HAP-1 (cell line): ENCODE measurements at regions not wholly inside any gene's neighbourhood (a gene's known extent, or its start where the extent isn't known, plus 50 kb on each side); places are given as distances from the start of the nearest gene placed in this dataset.

ENCODE experiments used
- DNase-seq, 2 experiments: peaks; one replicate each; pipeline ENCODE4 v3.0.0-alpha.2; 2016 to 2020; ENCODE audit warnings: low spot score in 2 of 2
- H3K27me3 ChIP-seq: fragments of 250-450 bp; sonication (Bioruptor Pico); 2 replicates; pipeline ENCODE4 v1.5.1; 2020; ENCODE audit warnings: low read depth, mild to moderate bottlenecking, moderate library complexity
- H3K36me3 ChIP-seq: fragments of 250-450 bp; sonication (Bioruptor Pico); replicated peaks from 2 replicates; pipeline ENCODE4 v1.5.1; 2020; ENCODE audit warnings: mild to moderate bottlenecking
- H3K4me1 ChIP-seq: fragments of 250-450 bp; sonication (Bioruptor Pico); 2 replicates; pipeline ENCODE4 v1.5.1; 2020; ENCODE audit warnings: mild to moderate bottlenecking
- H3K4me3 ChIP-seq: fragments of 250-450 bp; sonication (Bioruptor Pico); 2 replicates; pipeline ENCODE4 v1.5.1; 2020; ENCODE audit warnings: mild to moderate bottlenecking, moderate library complexity
- H3K9me3 ChIP-seq: fragments of 250-450 bp; sonication (Bioruptor Pico); 2 replicates; pipeline ENCODE4 v1.5.1; 2020; ENCODE audit warnings: mild to moderate bottlenecking, moderate library complexity
- in situ Hi-C: fragments of 300-500 bp; cut with MboI; formaldehyde crosslinking; loops from 3 replicates; pipeline ENCODE4 v1.14.3; 2020; ENCODE audit warnings: low sequenced_read_pairs, inconsistent platforms, mixed read lengths

DNA sequence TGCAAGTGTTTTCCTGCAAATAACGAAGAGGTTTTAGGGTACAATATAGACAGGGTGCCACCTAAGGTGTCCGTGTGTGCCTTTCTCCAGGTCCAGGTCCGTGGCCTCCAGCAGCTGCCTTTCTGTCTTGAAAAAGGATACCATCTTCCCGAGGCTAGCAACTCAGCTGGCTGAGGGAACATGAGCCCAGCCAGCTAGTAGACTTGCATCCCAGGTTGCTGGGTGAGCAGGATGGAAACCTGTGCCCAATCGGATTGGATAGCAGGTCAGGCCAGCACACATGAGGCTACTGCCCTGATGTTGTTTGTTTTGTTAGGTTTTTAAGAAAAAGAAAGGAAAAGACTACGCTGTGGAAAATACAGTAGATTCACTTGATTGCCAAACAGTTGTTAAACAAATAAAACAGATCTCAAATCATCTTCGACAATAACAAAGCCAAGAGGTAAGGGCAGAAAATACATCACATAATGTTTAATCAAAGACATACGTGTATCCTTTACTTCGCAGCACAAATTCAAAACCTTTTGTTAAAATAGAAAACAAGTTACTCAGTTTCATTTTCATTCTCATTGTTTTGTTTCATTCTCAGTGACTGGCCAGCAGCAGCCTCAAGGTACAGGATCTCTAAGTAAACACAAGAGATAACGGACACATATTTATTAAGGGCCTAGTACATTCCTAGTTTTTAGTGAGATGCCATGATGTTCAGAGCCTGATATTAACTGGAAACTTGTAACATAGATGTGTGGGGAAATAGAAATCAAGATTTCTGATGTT is 661.2 kb upstream of the NR2F2 start:
- DNase-seq = no peak
- in situ Hi-C loops = no loop called here
- Histone ChIP-seq H3K27me3 (no peaks in the 10 kb centered on the region), H3K9me3 (no peaks in the 10 kb centered on the region), H3K36me3 (no peaks in the 10 kb centered on the region), H3K4me1 (no peaks in the 10 kb centered on the region), H3K4me3 (no peak overlapping the region)

DNA sequence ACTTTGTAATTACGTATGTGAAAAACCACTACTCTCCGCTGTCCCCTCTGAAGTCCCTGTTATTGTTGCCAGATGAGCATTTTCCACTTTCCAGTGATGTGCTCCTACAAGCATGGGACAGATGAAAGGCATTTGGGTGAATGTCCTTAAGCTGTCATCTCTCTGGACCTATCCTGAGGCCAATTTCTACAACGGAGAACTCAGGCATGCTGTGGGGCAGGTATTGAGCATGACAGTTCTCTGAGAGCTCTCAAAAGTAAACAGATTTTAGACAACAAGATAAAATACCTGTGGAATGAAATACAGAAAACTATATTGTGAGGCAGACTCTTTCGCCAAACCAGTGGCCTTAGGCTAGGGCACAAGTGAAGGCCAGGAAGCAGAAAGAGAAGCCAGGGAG is 656.5 kb upstream of the NR2F2 start:
- Histone ChIP-seq H3K9me3 (no peaks in the 10 kb centered on the region), H3K36me3 (no peaks in the 10 kb centered on the region), H3K4me3 (no peak overlapping the region), H3K4me1 (no peaks in the 10 kb centered on the region), H3K27me3 (no peaks in the 10 kb centered on the region)
- DNase-seq = no peak
- in situ Hi-C loops = no loop called here

DNA sequence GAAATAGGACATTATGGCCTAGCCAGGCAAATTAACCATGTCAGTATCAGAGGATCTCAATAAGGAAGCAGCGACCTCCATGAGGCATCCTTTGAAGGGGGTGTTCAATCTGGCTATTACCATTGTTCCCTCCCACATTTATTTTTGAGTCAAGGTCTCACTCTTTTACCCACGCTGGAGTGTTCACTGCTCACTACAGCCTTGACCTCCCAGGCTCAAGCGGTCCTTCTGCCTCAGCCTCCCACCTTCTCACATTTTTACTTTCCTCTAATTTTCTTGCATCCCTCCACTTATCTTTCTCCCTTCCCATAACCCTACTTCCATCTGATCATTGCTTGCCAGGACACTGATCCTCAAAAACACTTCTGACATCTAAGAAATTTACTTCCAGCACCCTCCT is 654.0 kb upstream of the NR2F2 start:
- in situ Hi-C loops = no loop called here
- no peaks in the 10 kb centered on the region for H3K36me3 ChIP-seq
- no peaks in the 10 kb centered on the region for H3K9me3 ChIP-seq
- H3K4me3 ChIP-seq = no peak overlapping the region
- H3K4me1 ChIP-seq = no peaks in the 10 kb centered on the region
- DNase-seq = no peak
- no peaks in the 10 kb centered on the region for H3K27me3 ChIP-seq

DNA sequence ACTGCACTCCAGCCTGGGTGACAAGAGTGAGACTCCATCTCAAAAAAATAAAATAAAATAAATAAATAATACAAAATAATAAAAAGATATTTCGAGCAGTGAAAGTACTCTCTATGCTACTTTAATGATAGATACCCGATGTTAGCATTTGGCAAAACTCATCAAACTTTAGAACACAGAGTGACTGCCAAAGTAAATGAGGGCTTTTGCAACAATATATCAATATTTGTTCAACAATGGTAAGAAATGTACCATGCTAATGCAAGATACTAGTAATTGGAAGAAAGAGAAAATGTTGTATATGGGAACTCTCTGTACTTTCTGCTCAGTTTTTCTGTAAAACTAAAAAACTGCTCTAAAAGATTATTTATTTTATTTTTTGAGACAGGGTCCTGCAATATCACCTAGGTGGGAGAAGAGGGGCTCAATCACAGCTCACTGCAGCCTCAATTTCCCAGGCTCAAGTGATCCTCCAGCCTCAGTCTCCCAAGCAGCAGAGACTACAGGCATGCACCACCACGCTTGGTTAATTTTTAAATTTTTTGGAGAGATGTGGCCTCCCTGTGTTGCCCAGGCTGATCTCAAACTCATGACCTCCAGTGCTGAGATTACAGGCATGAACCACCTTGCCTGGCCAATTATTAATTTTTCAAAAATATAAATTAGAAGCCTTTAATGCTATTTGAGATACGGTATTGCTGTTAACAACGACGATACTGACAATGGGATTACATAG is 650.5 kb upstream of the NR2F2 start:
- Histone ChIP-seq H3K4me1 (no peaks in the 10 kb centered on the region), H3K4me3 (no peak overlapping the region), H3K36me3 (no peaks in the 10 kb centered on the region), H3K27me3 (no peaks in the 10 kb centered on the region), H3K9me3 (no peaks in the 10 kb centered on the region)
- in situ Hi-C loops = no loop called here
- DNase-seq = no peak

DNA sequence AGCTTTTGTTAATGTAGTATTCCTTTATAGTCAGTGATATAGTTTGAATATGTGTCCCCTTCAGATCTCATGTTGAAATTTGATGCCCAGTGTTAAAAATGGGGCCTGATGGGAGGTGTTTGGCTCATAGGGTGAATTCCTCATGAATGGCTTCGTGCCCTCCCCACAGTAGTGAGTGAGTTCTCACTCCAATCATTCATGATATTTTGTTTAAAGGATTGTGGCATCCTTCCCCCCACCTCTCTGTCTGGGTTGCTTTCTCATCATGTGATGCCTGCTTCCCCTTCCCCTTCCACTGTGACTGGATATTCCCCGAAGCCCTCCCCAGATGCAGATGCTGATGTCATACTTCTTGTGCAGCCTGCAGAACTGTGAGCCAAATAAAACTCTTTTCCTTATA is 649.8 kb upstream of the NR2F2 start:
- in situ Hi-C loops = no loop called here
- H3K27me3 ChIP-seq = no peaks in the 10 kb centered on the region
- DNase-seq = no peak
- H3K4me3 ChIP-seq = no peak overlapping the region
- no peaks in the 10 kb centered on the region for H3K9me3 ChIP-seq
- H3K4me1 ChIP-seq = no peaks in the 10 kb centered on the region
- H3K36me3 ChIP-seq = no peaks in the 10 kb centered on the region

DNA sequence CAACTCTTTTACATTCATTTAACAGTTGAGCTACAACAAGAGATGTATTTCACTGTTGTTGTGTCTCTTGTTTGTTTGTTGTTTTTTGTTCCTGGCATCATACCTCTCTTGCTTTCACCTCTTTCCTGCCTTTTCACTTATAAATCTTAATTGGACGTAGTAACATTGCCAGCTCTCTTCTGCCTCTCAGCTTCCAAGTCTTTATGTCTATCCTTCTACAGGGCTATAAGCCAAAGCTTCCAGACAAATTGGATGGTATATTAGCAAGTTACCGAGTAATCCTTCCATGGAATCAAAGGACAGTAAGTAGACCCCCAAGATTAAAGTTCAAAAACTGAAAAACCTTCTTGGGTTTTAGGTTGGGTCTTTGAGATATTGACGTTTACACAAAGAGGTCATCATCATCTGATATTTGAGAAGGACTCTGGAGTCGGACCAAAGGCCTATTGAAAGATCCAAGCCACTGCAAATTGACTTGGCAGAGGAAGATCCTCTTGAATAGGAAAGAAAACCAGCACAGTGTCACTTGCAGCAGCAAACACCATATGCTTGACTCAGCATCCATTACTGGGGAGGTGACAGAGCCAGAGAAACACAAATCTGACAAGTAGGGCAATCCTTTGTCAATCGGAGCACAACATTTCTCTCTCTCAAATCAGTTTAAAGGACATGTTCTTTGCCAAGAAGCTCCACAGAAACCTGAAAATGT is 648.5 kb upstream of the NR2F2 start:
- in situ Hi-C loops = no loop called here

DNA sequence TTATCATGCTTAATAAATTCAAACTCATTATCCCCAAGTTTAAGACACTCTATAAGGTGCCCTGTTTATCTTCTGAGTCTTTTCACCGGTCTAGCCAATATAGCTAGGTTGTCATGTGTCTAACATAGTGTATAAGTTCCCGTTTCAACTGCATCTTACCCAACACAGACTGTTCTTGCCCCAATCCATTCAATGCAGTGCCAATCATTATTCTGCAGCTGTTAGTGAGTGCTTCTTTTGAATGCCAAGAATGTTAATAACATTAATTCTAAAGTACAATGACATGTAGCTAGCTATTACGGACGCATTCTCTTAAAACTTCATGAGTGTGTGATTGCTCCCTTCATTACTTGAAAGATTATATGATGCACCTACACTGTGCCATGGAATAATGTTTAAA is 646.4 kb upstream of the NR2F2 start:
- no peaks in the 10 kb centered on the region for H3K9me3 ChIP-seq
- in situ Hi-C loops = no loop called here
- DNase-seq = no peak
- H3K4me1 ChIP-seq = no peaks in the 10 kb centered on the region
- H3K36me3 ChIP-seq = no peaks in the 10 kb centered on the region
- no peaks in the 10 kb centered on the region for H3K27me3 ChIP-seq
- no peak overlapping the region for H3K4me3 ChIP-seq

More for the DNA sequence above, 648.5 kb upstream of the NR2F2 start:
- H3K27me3 ChIP-seq = no peaks in the 10 kb centered on the region
- DNase-seq = no peak
- no peaks in the 10 kb centered on the region for H3K4me1 ChIP-seq
- H3K9me3 ChIP-seq = no peaks in the 10 kb centered on the region
- H3K4me3 ChIP-seq = no peak overlapping the region
- H3K36me3 ChIP-seq = no peaks in the 10 kb centered on the region

DNA sequence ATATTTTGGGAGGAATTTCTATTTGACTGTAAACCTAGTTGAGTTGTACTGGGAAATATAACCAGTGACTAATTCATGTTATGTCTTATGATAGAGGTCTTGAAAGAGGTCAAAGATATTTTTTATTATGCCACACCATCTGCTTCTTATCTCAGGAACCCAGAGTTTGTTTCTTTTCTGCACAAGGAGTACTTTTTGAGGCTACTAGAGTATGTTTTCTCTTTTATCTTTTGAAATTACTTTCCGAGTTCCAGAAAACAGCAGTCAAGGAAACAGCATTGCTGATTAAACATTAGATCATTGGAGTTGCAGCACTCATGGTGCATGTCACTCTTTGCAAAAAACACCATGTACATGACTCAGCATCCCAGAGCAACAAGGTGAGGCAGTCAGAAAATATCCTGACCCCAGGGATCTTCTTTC is 645.8 kb upstream of the NR2F2 start:
- H3K4me1 ChIP-seq = no peaks in the 10 kb centered on the region
- no peak overlapping the region for H3K4me3 ChIP-seq
- no peak for DNase-seq
- H3K36me3 ChIP-seq = no peaks in the 10 kb centered on the region
- H3K9me3 ChIP-seq = no peaks in the 10 kb centered on the region
- in situ Hi-C loops = no loop called here
- no peaks in the 10 kb centered on the region for H3K27me3 ChIP-seq

DNA sequence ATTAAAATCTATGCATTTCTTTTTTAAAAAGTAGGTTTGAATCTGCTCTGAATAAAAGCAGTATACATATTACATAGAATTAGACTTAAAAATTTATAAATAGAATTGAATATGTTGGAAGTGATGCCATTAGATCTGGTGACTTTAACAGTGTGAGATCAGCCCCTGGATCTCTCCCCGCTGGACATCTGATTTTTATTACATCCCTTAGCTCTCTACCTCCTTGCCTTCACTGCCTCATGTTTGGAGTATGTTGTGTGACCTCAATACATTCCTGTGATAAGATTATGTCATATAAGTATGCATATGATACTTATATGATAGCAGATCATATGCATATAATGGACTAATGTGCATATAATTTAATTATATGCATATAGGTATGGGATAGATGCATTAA is 643.4 kb upstream of the NR2F2 start:
- Histone ChIP-seq H3K36me3 (no peaks in the 10 kb centered on the region), H3K9me3 (no peaks in the 10 kb centered on the region), H3K27me3 (no peaks in the 10 kb centered on the region), H3K4me3 (no peak overlapping the region), H3K4me1 (no peaks in the 10 kb centered on the region)
- no peak for DNase-seq
- in situ Hi-C loops = no loop called here

DNA sequence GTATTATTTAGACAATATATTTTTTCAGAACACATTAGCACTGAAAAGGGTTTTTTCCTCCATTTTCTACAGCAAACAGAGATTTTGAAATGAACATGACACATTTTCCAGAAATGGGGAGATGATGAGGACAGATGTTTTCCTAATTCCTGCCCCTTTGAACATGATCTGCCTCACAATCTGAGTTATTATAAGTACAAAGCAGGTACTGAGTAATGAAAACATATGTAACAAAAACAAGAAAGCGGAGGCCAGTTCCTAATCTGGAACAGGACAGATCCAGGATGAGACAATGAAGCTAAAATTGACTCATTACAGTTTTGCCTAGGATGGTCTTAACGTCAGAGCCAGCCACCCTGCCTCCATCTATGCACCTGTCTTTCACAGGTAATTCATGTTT is 642.8 kb upstream of the NR2F2 start:
- Histone ChIP-seq H3K4me3 (no peak overlapping the region), H3K4me1 (no peaks in the 10 kb centered on the region), H3K27me3 (no peaks in the 10 kb centered on the region), H3K9me3 (no peaks in the 10 kb centered on the region), H3K36me3 (no peaks in the 10 kb centered on the region)
- in situ Hi-C loops = no loop called here
- DNase-seq = no peak

DNA sequence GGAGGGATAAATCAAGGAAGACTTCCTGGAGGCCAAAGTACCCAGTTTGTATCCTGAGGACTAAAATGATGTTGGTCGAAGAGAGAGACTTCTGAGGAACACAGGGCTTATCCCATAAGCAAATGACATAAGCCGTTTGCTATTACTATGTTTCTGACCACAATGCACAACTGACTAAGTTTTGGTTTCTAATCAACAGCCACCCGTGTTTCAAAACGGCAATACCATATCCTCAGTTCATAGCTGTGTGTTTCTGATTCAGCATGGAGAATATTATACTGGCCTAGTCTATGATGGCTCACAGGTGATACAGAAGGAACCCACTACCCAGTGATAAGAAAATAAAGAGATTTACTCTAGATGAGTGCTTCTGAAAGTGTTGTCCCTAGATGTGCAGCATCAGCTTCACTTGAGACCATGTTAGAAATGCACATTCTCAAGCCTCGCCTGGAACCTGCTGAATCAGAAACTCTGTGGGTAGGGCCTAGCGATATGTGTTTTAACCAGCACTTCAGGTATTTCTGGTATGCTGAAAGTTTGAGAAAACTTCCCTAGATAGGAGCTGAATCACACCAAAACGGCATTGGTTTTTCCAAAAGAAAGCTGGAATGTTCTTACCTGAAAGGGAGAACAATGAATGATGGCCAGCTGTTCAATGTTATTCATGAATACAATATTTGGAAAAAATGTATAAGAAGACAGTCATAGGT is 639.7 kb upstream of the NR2F2 start:
- Histone ChIP-seq H3K36me3 (no peaks in the 10 kb centered on the region), H3K4me3 (no peak overlapping the region), H3K4me1 (no peaks in the 10 kb centered on the region), H3K9me3 (peaks cover 2% of the 10 kb centered on the region; the same call in 1 of the 2 replicates), H3K27me3 (no peaks in the 10 kb centered on the region)
- in situ Hi-C loops = no loop called here
- no peak for DNase-seq

DNA sequence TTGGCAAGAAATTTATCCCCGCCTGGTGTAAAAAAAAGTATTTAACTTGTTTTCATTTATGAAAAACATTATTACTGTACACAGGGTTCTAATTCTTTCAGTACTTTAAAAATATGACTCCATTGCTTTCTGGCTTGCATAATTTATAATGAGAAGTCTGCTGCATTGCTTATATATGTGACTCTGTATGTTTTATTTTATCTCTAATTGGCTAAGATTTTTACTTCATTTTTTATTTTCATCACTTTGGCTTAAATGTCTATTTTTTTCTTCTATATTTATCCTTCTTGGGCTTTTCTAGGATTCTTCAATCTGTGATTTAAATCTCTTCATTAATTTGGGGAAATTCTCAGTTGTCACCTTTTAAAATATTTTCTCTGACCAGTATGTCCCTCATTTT is 636.6 kb upstream of the NR2F2 start:
- DNase-seq = no peak
- Histone ChIP-seq H3K4me3 (no peak overlapping the region), H3K36me3 (no peaks in the 10 kb centered on the region), H3K4me1 (peaks cover 8% of the 10 kb centered on the region; the same call in 1 of the 2 replicates), H3K27me3 (no peaks in the 10 kb centered on the region), H3K9me3 (peaks cover 2% of the 10 kb centered on the region; the same call in 1 of the 2 replicates)
- in situ Hi-C loops = no loop called here

DNA sequence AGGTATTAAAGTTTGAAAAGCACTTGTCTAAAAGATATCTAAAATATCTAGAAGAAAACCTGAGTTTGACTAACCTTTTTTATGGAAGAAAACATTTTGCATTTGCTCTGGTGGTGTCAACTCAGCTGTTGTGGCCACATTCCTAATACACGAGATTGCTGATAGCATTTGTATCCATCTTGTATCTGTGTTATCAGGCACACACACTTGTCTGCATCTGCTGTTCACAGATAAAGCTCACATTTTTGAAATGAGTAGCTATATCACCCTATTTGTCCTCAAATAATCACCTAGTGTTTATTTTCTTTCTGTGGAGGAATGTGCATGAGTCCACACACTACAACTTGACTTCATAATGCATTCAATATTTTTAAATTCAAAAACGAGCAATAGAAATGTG is 632.3 kb upstream of the NR2F2 start:
- H3K4me3 ChIP-seq = no peak overlapping the region
- in situ Hi-C loops = no loop called here

More for the DNA sequence above, 632.3 kb upstream of the NR2F2 start:
- Histone ChIP-seq H3K9me3 (peaks cover 22% of the 10 kb centered on the region), H3K27me3 (no peaks in the 10 kb centered on the region), H3K4me1 (peaks cover 9% of the 10 kb centered on the region), H3K36me3 (no peaks in the 10 kb centered on the region)
- no peak for DNase-seq
